HL-60 (cell line): ENCODE measurements at regions not wholly inside any gene's neighbourhood (a gene's known extent, or its start where the extent isn't known, plus 50 kb on each side); places are given as distances from the start of the nearest gene placed in this dataset.

ENCODE experiments used
- CTCF ChIP-seq: IDR thresholded peaks from one replicate; pipeline ENCODE4 v1.5.1; 2011; ENCODE audit warnings: low read length, control low read depth, inconsistent platforms; ENCODE audit not compliant: insufficient read depth
- GABPA ChIP-seq: IDR thresholded peaks from 2 replicates; pipeline ENCODE4 v1.6.1; 2012; ENCODE audit warnings: low read depth
- POLR2AphosphoS5 ChIP-seq: IDR thresholded peaks from 2 replicates; pipeline ENCODE4 v1.6.1; 2012; ENCODE audit warnings: low read depth
- REST ChIP-seq: IDR thresholded peaks from 2 replicates; pipeline ENCODE4 v1.6.1; 2012; ENCODE audit warnings: low read depth; ENCODE audit not compliant: insufficient replicate concordance
- SPI1 ChIP-seq: IDR thresholded peaks from 2 replicates; pipeline ENCODE4 v1.6.1; 2012; ENCODE audit warnings: low read depth, mild to moderate bottlenecking, borderline replicate concordance

GRCh38 chr14:104303705-104304425 lies 165.5 kb downstream of the KIF26A start:
- TF ChIP-seq REST, result no peak
- TF ChIP-seq CTCF, result no peak
- TF ChIP-seq GABPA, result no peak
- no peak for TF ChIP-seq POLR2AphosphoS5
- TF ChIP-seq SPI1, result no peak
